ENCODE measurements at regions not wholly inside any gene's neighbourhood (a gene's known extent, or its start where the extent isn't known, plus 50 kb on each side); places are given as distances from the start of the nearest gene placed in this dataset.

DNA sequence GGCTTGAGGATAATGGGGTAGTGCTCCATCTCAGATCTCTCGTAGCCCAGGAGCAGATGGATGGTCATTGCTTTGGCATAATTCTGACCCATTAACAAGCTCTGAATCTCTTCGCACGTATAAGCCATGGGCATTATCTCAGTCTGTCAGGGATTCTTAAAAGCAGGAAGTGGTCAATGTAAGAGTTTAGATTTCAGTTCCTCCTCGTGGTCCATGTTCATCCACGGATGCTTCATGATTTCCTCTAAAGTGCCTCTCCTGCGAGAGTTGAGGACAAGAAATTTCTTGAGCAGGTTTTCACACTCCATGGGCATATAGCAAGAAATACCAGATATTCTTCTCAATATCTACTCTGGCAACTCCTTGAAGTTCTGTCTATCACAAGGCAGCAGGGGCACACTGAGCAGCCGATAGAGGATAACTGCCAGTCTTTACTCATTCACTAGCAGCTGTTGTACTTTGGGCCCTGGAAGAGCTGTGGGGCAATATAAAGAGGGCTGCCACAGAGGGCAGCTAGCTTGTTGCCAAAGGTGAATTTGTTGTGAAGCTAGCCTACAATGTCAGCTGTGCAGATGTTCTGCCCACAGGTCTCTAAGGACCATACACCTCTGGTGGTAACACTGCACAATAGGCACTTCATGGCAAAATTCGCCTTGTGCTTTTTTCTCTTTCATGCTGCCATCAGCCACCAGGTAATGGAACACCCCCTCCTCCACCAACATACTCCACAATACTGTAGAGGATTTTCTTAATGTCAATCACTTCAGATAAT is 52.0 kb upstream of the WDR17 start:
- Mint-ChIP-seq H3K9me3 (no peaks in the 10 kb centered on the region), H3K4me1 (ENCODE audit: low read depth) (no peaks in the 10 kb centered on the region), H3K36me3 (ENCODE audit: low read depth) (no peaks in the 10 kb centered on the region), H3K27ac (no peak overlapping the region), H3K27me3 (no peaks in the 10 kb centered on the region), H3K4me3 (no peak overlapping the region)

GRCh38 chr4:176014583-176015108 is 51.0 kb upstream of the WDR17 start:
- Mint-ChIP-seq H3K27ac (no peak overlapping the region), H3K4me3 (no peak overlapping the region), H3K4me1 (ENCODE audit: low read depth) (no peaks in the 10 kb centered on the region), H3K36me3 (ENCODE audit: low read depth) (no peaks in the 10 kb centered on the region), H3K9me3 (no peaks in the 10 kb centered on the region), H3K27me3 (no peaks in the 10 kb centered on the region)
